ENCODE measurements at regions not wholly inside any gene's neighbourhood (a gene's known extent, or its start where the extent isn't known, plus 50 kb on each side); places are given as distances from the start of the nearest gene placed in this dataset.

DNA sequence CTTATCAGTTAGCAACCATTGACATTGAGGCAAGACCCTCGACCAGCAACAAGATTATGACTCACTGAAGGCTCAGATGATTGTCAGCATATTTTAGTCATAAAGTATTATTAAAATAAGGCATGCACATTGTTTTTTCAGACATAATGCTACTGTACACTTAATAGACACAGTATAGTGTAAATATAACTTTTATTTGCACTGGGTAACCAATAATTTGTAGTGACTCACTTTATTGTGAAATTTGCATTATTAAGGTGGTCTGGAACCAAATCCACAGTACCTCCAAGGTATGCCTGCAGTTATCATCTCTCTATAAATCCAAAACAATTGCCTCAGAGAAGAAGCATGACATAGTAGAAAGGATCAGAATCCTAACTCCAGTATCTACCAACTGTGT is 330.1 kb upstream of the SMIM31 start:
- TF ChIP-seq CTCF (IDR thresholded peaks at IDR 0.05; ENCODE audit: borderline replicate concordance, insufficient read depth, low read depth, low read length), result no peak
- H3K4me3 ChIP-seq (ENCODE audit: low read depth, low read length), result no peak overlapping the region

- TF ChIP-seq CTCF (IDR thresholded peaks at IDR 0.05; ENCODE audit: borderline replicate concordance, insufficient read depth, low read depth, low read length), result no peak
- no peak overlapping the region for H3K4me3 ChIP-seq (ENCODE audit: low read depth, low read length)
These were observed 329.1 kb upstream of the SMIM31 start for GRCh38 chr4:164424846-164425245.

- TF ChIP-seq CTCF (IDR thresholded peaks at IDR 0.05; ENCODE audit: borderline replicate concordance, insufficient read depth, low read depth, low read length), result no peak
- H3K4me3 ChIP-seq (ENCODE audit: low read depth, low read length), result no peak overlapping the region
These were observed 325.4 kb upstream of the SMIM31 start for GRCh38 chr4:164428561-164428960.

- H3K4me3 ChIP-seq (ENCODE audit: low read depth, low read length), result no peak overlapping the region
- no peak for TF ChIP-seq CTCF (IDR thresholded peaks at IDR 0.05; ENCODE audit: borderline replicate concordance, insufficient read depth, low read depth, low read length)
These were observed 315.6 kb upstream of the SMIM31 start for GRCh38 chr4:164438321-164438720.

DNA sequence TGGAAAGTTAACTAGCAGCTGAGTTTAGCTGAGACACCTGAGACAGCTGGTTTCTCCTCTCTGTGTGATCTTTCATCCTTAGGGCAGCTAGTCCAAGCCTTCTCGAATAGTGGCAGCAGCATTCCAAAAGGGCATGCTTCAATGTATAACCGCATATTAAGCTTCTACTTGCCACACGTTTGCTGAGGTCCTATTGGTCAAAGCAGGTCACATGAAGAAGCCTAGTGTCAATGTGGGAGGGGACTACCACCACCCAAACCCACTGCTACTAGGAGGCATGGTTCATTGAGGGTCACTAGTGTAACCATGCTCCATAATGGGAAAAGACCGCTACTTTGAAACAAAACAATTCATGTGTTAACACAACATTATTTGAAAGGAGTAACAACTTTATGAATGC is 314.9 kb upstream of the SMIM31 start:
- TF ChIP-seq CTCF (IDR thresholded peaks at IDR 0.05; ENCODE audit: borderline replicate concordance, insufficient read depth, low read depth, low read length), result no peak
- no peak overlapping the region for H3K4me3 ChIP-seq (ENCODE audit: low read depth, low read length)

DNA sequence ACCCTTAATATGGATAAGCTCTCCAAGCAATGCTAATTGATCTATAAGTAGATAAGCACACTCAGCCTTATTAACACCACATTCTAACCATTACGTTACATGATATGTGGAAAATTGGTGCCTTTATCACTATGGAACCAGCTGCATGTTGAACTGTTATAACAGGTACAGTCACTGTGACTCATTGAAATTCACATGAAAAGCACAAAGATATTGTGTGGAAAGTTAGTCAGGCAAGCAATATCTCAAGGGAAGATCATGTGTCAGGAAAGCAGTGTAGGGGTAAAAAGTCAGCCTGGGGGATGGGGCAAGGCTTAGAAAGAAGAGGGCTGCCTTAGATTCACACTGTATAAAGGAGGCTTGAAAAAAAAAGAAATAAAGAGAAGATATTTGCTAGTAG is 313.7 kb upstream of the SMIM31 start:
- no peak for TF ChIP-seq CTCF (IDR thresholded peaks at IDR 0.05; ENCODE audit: borderline replicate concordance, insufficient read depth, low read depth, low read length)
- no peak overlapping the region for H3K4me3 ChIP-seq (ENCODE audit: low read depth, low read length)

GRCh38 chr4:164441109-164441508 is 312.8 kb upstream of the SMIM31 start:
- TF ChIP-seq CTCF (IDR thresholded peaks at IDR 0.05; ENCODE audit: borderline replicate concordance, insufficient read depth, low read depth, low read length), result no peak
- H3K4me3 ChIP-seq (ENCODE audit: low read depth, low read length), result no peak overlapping the region
